ENCODE measurements at regions not wholly inside any gene's neighbourhood (a gene's known extent, or its start where the extent isn't known, plus 50 kb on each side); places are given as distances from the start of the nearest gene placed in this dataset.
"Not testable (repeated sequence)": the region's sequence is repeated elsewhere in the genome, so short reads cannot be mapped to it uniquely, and the experiment has no call there.

DNA sequence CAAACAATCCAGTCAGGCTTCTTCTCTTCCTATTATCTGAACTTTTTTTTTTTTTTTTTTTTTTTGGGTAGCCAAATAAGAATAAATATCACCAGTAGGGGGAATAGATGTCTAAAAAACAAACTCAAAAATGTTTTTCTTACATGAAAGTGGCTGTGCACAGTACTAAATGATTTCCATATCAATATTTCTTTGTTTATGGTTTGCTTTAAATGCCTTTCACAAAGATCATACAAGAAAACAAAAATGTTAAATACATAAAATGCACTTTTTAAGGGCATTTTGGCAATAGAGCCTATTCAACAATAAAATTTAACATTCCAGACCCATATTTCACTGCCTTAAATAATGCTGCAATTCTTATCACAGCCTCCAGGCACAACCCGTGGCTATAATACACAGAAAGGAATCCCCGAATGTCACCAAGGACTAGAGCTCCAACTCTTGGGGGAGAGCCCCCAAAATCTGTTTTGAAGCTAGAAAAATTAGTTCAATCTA is 91.1 kb upstream of the TBCA start:
- no peak for DNase-seq

DNA sequence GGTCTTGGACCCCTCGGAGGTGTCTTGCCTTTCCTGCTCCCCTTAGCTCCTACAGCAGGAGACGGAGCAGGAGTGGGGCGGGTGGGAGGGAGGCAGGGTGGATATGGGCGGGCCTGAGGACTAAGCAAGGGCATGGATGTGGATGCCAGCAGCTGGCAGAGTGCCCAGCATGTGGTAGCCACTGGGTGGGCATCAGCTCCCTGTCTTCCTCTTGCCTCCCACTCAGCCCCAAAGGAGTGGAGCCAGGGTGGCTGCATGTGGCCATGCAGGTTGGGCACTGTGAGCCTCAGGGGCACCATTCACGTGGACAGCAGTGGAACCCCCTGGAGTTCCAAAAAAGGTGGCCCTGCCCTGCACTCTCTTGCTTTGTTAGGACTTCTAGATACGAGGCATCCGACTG is 90.1 kb upstream of the TBCA start:
- DNase-seq, result no peak

DNA sequence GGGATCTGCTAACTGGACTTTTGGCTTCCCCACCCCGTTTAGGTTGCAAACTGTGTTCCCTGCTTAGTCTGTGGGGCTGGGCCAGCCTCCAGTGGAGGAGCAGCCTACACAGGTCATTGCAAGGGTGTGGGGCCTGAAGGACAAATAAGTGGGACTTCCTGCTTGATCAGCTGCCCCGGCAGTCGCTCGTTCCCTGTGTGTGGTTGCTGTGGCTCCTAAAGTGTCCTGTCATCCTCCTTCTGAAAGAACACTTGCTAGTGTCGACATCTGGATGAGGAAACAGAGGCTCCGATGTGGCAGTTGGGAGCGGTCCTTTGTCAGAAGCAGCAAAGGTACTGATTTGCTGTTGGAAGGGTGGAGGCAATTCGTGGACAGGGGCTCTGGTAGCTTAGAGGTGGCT is 88.9 kb upstream of the TBCA start:
- no peak for DNase-seq

DNA sequence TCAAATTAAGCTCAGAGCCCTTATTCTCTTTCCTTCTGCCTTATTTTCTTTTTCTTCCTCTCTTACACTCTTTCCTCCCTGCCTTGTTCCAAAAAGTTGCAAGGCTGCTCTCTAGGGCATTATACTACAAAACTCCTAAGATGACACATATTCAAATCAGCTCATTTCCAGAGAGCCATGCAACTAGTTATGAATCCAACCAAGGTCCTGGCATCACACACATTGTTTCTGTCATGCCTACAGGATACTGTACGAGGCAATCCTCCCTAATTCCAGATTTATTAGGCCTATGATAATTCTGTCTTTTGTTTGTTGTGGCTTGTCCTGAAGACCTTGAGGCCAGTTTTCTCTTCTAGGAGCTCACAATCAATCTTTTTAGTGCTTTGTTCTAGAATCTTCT is 87.0 kb upstream of the TBCA start:
- no peak for DNase-seq

DNA sequence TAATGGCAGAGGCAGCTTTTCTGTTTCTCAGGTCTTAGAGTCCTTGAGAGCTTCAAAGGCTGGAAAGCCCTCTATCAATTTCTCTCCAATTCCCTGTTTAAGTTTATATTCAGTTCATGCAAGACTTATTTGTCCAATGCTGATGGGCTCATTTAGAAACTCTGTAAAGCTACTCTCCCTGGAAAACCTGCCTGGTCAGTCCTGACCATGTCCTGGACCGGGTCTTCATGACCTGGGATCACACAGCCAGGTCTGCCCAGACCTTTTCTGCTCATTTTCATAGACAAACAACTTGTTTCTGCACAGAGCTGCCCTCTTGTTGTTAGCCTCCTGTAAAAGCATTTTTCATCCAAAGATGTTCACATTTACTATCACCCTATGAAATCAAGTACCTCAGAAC is 85.4 kb upstream of the TBCA start:
- DNase-seq, result no peak

DNA sequence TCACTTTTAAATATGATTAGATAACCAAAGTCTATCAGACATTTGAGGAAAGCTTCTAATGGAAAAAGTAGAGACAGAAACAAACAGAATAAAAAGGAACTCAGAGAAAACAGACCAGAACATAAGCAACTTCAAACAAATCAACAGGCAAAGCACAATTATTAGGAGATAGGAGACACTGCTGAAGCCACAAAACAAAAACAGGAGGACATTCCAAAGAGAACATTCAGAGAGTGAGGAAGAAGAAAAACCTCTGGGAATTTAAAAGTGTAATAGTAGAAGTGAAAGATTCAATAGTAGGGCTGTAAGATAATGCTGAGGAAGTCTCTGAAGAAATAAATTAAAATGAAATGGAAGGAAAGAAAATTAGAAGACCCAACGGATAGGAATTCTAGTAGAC is 83.2 kb upstream of the TBCA start:
- DNase-seq, result no peak

DNA sequence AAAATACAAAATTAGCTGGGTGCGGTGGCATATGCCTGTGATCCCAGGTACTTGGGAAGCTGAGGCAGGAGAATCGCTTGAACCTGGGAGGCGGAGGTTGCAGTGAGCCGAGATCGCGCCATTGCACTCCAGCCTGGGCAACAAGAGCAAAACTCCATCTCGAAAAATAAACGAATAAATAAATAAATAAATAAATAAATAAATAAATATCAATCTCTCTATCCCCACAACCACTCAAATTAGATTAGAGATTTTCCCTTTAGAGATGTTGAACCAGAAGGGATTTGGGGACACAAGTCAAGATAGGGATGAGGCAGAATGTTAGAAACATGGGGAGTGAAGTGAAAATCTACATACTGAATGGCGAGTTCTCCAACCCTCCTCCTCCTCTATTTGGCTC is 82.5 kb upstream of the TBCA start:
- not testable (repeated sequence) for DNase-seq

DNA sequence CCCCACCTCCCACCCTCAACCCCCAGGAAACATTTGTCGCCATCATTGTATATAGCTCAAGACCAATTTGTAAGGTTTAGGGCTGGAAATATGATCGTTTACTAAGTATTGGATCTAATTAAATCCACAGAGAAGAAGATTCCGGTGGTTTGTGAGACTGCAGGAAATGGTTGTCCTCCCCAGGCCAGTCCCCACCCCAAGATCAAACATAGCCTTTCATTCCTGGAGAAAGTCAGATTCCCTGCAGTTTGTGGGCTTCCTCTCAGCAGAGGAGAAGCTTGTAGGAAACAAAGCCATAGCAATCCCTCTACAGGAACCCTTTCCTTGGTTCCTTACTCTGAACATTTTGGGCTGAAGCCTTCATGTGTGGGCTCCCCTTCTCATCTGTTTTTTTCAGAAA is 79.2 kb upstream of the TBCA start:
- DNase-seq, result no peak

DNA sequence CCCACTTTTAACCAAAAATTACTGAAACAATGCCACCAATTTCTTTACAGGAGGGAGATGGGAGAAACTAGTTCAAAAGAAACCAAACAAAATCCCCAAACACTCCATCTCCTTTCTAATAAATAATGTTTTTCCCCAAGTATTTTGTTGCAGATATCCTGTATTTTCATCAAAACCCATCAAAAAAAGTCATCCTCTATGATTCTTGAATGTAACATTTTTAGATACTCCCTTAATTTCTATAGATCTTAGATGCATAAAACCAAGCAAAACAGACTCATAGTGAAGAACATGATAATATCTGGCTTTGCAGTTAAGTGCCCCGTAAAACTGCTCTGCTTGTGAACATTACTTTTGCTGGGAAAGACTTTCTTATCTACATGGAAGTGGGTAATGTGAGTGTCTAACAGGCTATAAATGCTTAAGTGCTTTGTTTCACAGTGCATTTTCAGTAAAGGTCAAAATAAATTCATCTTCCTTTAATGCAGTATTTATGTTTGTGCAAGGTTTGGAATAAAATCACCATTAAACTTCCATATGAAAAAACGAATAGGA is 77.3 kb upstream of the TBCA start:
- DNase-seq, result no peak

DNA sequence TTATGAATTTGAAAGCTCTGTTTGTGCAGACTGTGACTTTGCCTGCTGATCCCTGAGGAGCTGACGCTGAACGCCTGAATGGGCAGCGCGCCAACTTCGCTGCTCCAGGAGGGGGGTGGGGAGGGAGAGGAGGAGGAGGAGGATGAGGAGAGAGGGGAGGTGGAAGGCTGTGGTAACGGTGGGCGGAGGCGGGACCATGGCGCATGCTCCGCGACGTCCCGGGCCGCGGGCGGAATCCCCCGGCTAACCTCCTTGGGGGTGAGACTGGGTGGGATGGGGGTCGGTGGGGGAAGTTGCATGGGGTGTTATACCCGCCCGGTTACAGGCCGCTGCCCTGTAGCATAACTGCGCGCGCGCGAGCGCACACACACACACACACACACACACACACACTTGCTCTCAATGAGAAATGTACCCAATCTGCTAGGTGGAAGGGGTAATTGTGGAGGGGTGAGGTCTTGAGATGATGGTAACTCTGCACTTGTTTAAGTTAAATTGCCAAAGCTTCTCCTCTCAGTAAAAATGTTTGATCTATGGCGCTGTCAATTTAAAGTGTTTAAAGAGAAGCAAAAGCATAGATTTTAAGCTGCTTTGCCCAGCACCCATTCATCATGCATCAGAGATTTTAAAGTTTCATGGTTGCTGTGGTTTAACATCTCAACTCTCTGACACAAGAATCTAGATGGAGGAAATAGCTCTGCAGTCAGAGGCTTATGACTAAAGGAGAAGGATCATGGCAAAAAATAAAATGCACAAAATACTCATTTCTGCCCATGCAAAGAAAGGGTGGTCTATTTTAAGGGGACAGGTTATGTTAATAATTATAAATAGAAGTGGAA is 76.6 kb upstream of the TBCA start:
- peak in 2 of 5 donors; percentile 8 to 20 for DNase-seq

DNA sequence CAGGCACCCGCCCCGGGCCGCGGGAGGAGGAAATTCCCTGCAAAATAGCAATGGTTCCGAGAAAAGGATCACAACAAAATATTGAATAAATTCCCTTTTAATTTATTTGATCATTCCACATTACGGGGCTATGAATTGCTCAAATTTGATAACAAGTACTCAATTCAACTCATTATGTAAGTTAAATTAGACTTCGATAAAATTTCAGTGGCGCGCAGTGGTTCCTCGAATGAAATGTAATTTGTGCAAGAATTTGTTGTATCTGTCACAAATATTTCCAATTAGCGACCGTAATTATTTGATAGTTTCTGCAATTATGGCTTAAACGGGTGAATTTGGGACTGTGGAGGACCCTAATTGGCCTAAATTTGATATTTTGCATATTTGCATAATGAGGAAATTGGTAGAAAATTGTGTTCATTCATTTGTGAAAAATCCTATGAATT is 76.0 kb upstream of the TBCA start:
- no peak for DNase-seq

DNA sequence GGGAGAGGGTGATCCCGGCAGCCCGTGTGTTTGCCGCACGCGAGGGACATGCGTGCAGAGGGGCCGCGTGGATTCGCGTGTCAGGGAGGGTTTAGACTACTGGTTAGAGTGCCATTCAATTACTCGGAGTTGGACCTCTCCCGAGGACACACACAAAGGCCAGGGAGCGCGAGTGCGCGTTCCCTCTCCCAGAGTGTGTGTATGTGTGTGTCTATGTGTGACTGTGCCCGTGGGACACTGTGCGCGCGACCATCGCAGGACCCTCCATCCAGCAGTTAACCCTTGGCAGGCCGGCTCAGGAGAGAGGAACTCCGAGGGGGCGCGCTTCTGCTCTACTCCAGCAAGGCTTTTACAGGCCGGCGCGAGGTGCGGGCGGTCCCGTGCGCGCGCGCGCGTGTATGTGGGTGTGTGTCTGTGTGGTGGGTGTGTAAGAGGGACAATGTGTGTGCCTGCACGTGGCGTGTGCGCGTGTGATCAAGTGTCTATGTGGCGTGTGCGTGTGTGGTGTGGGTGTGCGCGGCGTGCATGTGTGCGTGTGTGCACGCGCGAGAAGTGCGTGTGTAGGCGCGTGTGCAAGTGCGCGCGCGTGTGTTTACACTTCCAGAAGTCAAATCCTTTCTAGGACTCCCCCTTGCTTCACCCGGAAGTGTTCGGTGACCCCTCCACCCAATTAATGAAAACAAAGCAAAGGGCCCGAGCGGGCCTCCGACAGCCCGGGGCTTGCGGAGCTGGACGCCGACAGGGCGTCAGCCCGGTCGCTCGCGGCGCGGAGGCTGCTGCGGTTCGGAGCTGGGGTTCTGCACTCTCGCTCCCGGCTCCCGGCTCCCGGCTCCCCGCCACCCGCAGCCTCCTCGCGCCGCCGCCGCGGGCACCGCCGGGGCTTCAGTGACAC is 75.3 kb upstream of the TBCA start:
- DNase-seq, result no peak

DNA sequence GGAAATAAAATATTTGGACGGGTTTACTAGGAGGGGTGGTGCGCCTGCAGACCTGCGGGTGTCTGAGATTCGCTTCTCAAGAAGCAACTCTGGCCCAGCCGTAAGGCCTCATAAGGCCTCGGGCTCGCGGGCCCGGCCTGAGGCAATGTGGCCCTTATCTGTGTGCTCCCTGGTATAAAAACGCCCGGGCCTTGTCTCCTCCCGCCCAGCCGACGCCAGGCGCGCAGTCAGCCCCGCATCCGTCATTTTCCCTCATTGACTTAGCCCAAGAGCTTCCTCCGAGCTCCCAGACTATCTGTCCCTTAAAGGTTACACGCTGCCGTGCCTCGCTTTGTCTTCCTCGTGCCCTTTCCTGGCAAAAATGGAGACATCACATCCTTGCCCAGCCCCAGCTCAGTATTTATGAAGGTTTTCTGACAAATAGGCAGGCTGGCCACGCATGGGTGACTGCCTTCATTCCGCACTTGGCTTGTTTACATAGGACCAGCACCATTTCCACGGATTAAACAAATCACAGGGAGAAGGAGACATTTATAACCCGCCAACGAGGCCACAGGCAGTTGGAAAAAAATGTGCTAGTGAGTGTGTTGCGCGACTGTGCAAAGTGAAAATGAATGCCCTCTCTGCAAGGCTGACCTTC is 74.5 kb upstream of the TBCA start:
- DNase-seq, result no peak

DNA sequence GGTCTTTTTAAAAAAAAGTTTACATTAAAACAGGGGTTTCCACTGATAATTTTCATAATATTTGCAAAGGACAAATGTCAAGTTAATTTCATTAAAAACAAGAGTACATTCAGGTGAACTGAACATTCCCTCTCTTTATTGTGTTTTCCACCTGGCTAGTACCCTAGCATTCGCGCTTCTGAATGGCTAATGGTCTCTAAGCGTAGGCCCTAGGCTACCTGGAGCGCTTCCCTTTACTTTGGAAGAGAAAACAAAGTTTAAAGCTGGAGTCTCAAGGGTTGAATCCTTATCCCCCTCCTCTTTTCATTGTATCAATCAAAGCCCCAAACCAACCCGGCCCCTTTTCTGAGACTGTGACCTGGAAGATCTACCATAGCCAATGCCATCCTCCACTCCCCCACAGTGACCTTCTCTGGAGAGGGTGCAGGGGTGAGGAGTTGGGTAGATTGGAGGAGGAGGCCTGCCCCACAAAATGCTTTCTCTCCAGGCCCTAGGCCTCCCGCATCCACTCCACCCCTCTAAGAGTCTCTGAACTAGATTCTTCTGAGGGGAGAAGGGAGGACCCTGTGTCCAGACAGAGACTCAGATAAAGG is 73.3 kb upstream of the TBCA start:
- DNase-seq, result no peak

DNA sequence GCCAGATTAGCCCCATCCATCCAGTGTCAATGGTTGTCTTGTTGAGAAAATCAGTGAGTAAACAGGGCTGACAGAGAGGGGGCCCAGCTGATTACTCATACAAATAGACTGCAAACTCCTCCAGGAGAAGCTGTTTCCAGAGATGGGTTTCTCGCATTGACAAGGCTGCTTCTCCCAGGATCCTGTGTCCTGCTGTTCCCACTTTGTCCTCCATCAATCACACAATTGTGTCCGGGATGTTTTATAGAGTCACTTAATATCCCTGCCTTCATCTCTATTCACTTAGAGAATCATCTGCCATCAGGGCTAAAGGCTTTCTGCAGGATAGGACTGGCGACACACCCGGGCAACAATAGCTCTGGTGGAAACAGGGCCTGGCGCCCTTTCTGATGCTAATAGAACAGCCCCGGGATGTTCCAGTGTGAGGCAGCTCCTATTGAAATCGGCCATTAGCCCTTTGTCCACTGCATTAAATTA is 71.7 kb upstream of the TBCA start:
- no peak for DNase-seq

DNA sequence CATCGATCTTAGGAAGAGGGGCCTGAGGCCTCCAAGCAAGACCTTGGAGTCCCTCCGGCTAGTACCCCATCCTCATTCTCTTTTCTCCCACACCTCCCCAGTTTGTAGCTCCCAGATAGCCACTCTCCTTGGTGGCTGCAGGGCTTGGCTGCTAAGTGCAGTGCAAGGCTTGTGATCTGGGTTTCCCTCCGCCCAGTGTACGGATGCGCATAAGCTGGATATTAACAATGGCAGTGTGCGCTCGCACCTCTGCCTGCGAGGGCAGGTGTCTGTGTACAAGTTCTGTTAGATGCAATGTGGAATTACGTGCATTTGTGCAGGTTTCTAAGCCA is 71.0 kb upstream of the TBCA start:
- DNase-seq, result no peak

DNA sequence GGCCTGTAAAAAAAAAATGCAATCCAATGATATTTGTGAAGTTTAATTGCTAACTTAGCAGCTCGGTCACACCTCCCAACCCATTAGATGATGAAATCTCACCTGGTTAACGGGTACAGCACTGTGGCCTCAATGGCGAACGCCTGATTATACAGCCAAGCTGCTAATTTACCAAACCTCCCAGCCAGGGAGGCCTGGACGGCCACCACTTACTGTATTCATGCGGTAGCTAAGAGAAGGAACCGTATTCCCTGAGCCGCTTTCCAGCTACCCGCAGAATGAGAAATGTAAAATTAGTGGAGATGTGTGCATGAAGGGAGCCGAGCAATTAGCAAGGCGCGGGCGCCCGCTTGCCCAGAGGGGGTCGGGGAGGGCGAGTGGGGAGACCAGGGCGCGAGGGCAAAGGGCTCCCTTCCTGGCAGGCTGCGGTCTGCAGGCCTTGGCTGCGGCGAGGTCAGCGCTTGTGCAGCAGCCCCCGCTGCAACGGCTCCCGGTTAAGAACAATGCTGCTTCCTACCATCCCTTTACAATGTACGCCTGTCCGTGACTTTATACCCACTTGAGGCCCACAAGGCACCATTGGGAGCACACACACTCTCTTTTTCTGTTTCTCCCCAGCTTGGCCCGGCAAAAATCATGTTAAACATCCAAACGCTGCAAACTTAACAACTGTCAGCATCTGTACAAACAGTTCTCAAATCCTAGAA is 70.4 kb upstream of the TBCA start:
- no peak for DNase-seq

DNA sequence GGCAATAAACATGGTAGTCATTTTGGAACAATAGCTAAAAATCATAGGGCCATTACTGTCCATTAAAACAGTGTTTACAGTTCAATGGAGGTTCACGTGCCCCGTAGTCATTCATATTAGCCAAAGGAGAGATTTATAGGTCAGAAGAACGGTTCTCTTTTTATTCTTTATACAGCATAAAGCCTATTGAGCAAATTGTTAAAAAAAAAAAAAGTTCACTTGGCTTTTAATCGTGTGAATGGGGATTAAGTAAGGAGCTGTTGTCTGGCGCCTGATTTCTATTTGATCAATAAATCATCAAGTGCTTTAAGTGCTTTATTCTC is 69.1 kb upstream of the TBCA start:
- no peak for DNase-seq

DNA sequence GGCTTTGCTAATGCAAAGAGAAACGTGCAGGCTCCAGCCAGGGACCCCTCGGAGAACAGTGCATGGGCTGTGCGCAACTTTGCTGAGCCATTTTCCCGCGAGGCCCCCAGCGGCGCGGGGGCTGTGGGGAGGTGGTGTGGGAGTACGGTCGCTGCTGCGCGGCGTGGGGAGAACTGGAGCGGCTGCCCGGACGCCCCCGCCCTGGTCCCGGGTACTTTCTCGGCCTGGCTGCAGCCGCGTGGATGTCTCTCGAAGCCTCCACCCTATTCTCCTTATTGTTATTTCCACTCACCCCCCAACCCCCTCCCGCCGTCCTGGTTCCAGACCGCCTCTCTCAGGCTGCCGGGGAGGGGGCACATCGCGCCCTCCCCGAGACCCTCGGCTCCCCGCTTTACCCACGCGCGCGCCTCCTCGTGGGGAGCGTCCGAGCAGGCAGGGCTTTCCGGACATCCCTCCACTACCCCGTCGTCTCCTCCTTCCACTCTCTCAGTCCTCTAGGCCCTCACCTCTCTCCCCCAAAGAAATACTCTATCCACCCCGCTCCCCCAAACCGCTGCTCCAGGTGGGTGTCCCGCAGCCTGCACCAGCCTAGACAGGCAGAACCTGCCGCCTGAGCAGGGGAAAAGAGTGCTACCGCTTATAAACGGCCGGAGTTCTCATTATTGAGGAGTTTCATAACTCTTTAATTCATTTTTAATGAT is 68.6 kb upstream of the TBCA start:
- DNase-seq, result no peak

DNA sequence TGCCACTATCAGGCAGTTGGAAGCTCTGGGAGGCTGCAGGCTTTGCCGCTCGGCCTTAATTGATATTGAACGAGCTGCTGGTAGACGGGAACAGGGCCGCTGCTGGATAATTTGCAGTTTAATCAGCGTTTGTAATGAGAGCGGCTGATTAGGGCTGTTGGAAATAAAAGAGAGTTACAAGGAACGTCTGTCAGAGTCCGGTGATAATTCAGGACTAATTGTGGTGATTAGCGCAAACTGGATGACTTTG is 68.2 kb upstream of the TBCA start:
- DNase-seq, result no peak

DNA sequence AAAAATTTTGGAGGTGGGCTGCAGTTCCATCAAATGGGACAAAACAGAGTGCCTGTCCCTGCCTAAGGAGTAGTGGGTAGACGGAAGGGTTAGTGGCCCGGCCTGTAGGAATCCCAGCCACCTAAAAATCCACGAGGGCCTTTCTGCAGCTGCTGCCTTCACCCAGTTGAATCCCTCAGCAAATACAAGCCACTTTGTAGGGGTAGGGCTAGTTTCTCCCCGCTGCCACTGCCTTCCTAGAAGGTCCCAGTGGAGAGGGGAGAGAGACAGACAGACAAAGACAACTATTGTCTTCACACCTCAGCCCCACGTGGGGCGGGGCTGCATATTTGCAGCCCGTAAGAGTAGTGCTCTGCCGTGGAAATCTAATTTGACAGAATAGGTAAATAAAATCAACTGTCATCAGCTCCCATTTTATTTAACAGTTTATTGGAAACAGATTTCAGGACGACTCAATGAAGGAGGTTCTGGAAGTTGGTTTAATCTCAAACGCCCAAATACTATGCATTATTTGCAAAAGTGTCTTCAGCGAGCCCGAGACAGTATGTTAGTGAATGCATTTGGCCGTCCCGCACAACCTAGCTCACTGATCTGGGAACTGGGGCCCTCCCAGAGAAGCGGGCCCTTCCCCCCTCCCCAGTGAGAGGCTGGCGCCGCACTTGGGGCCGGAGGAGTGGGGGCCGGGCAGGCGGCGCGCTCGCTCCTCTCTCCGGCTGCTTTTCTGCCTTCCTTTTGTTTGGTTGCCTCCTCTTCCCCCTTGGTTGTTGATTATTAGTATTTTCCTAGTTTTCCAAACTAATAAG is 67.6 kb upstream of the TBCA start:
- DNase-seq, result no peak
